ENCODE measurements at regions not wholly inside any gene's neighbourhood (a gene's known extent, or its start where the extent isn't known, plus 50 kb on each side); places are given as distances from the start of the nearest gene placed in this dataset.

DNA sequence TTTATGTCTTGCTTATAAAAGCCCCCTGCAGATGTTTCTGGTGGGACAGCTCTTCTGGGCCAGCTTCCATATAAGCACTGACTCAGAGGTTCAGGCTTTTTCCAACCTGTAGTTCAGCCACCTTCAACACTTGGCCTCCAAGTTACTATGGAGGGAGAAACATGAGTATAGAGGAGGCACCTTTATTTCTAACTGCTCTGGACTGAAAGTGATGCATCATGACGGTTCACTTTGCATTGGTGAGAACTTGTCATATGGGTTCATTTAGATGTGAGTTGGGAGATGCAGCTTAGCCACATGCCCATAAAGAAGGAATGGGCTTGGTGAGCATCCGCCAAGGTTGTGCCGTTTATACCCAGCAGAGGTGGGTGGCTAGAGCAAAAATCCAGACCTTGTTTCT, 58.8 kb upstream of the CFAP161 start:
- CTCF ChIA-PET: no interaction called here
- POLR2A ChIA-PET: no interaction called here
- no peak for TF ChIP-seq FOXK2 (IDR thresholded peaks at IDR 0.05)
- no peak for TF ChIP-seq NFRKB (IDR thresholded peaks at IDR 0.05)
- no peak for TF ChIP-seq ARNT (IDR thresholded peaks at IDR 0.05)
- TF ChIP-seq FOXM1 (IDR thresholded peaks at IDR 0.05; ENCODE audit: borderline replicate concordance): no peak
- TF ChIP-seq CTBP1 (IDR thresholded peaks at IDR 0.05; ENCODE audit: borderline replicate concordance): no peak
- TF ChIP-seq BHLHE40 (IDR thresholded peaks at IDR 0.05; ENCODE audit: borderline replicate concordance): no peak
- no peak for TF ChIP-seq ZNF384 (IDR thresholded peaks at IDR 0.05)
- no peak for TF ChIP-seq SP1 (IDR thresholded peaks at IDR 0.05)
- TF ChIP-seq SUZ12 (IDR thresholded peaks at IDR 0.05): no peak
- no peak for TF ChIP-seq FOXA1 (IDR thresholded peaks at IDR 0.05)
- no peak for TF ChIP-seq L3MBTL2 (conservative IDR thresholded peaks at IDR 0.05)
- no peak for TF ChIP-seq LEF1 (IDR thresholded peaks at IDR 0.05; ENCODE audit: borderline replicate concordance)
- no peak for TF ChIP-seq TARDBP (IDR thresholded peaks at IDR 0.05)
- DNase-seq (ENCODE audit: extremely low spot score): no peak

DNA sequence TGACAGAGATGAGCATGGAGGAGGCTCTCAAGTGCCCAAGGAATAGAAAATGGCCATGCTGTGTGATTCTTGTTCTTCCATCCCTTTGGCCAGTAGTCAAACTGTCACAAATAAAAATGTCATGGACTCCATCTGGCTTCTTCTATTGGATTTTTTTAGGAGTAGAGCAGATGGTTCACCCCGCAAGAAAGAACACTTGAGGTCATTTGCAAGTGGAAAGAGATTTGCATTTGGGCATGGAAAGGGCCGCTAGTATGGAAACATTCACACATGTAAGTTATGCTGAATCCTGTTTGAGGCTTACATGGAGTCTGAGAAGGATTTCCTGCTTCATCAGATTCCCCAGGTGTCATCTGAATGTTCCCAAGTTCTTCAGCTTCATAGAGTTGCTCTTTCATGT, 53.1 kb upstream of the CFAP161 start:
- no peak for DNase-seq (ENCODE audit: extremely low spot score)
- ChIA-PET POLR2A (no interaction called here), CTCF (no interaction called here)
- TF ChIP-seq SUZ12 (IDR thresholded peaks at IDR 0.05) (no peak), FOXM1 (IDR thresholded peaks at IDR 0.05; ENCODE audit: borderline replicate concordance) (no peak), L3MBTL2 (conservative IDR thresholded peaks at IDR 0.05) (no peak), HDGF (IDR thresholded peaks at IDR 0.05; ENCODE audit: borderline replicate concordance) (no peak), ELF4 (IDR thresholded peaks at IDR 0.05) (no peak), FOXK2 (IDR thresholded peaks at IDR 0.05) (no peak), TARDBP (IDR thresholded peaks at IDR 0.05) (no peak), LEF1 (IDR thresholded peaks at IDR 0.05; ENCODE audit: borderline replicate concordance) (no peak), ZNF384 (IDR thresholded peaks at IDR 0.05) (no peak), CTBP1 (IDR thresholded peaks at IDR 0.05; ENCODE audit: borderline replicate concordance) (no peak), FOXA1 (IDR thresholded peaks at IDR 0.05) (no peak), ARNT (IDR thresholded peaks at IDR 0.05) (no peak), NFRKB (IDR thresholded peaks at IDR 0.05) (no peak), SP1 (IDR thresholded peaks at IDR 0.05) (no peak), BHLHE40 (IDR thresholded peaks at IDR 0.05; ENCODE audit: borderline replicate concordance) (no peak)
- TF ChIP-seq, protein P1, sequence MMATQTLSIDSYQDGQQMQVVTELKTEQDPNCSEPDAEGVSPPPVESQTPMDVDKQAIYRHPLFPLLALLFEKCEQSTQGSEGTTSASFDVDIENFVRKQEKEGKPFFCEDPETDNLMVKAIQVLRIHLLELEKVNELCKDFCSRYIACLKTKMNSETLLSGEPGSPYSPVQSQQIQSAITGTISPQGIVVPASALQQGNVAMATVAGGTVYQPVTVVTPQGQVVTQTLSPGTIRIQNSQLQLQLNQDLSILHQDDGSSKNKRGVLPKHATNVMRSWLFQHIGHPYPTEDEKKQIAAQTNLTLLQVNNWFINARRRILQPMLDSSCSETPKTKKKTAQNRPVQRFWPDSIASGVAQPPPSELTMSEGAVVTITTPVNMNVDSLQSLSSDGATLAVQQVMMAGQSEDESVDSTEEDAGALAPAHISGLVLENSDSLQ (IDR thresholded peaks at IDR 0.05): no peak

GRCh38 chr15:81083201-81083600, 50.9 kb upstream of the CFAP161 start:
- DNase-seq (ENCODE audit: extremely low spot score): no peak
- POLR2A ChIA-PET: no interaction called here
- TF ChIP-seq NFRKB (IDR thresholded peaks at IDR 0.05) (no peak), LEF1 (IDR thresholded peaks at IDR 0.05; ENCODE audit: borderline replicate concordance) (no peak), FOXK2 (IDR thresholded peaks at IDR 0.05) (no peak), SP1 (IDR thresholded peaks at IDR 0.05) (no peak), BHLHE40 (IDR thresholded peaks at IDR 0.05; ENCODE audit: borderline replicate concordance) (no peak), L3MBTL2 (conservative IDR thresholded peaks at IDR 0.05) (no peak), TARDBP (IDR thresholded peaks at IDR 0.05) (no peak), ZNF384 (IDR thresholded peaks at IDR 0.05) (no peak)
- TF ChIP-seq, protein P1 (IDR thresholded peaks at IDR 0.05): peak; percentile 56
- CTCF ChIA-PET: interaction anchor here (1.5 kb wide), 1 partner anchor 183 kb away, joined by 7 read pairs; no protein-coding TSS in a partner anchor
